ENCODE measurements at regions not wholly inside any gene's neighbourhood (a gene's known extent, or its start where the extent isn't known, plus 50 kb on each side); places are given as distances from the start of the nearest gene placed in this dataset.
"Not testable (repeated sequence)": the region's sequence is repeated elsewhere in the genome, so short reads cannot be mapped to it uniquely, and the experiment has no call there.

DNA sequence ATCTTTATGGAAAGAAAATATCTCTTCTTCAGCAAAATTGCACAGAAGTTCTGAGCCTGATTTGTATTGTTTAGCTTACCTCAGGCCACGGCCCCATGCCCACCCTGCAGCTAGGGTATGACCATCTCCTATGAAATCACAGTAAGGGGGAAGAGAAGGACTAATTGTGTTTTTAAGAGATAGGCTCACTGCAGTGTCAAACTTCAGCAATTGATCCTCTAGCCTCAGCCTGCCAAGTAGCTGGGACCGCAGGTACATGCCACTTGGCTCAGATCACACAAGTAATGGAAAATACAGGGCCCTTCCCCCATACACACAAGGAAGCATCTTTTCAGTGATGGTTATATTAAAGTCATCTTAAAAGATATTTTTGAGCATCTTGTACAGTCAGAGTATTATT lies 60.0 kb downstream of the DMAC1 start:
- H3K4me1 Mint-ChIP-seq: no peaks in the 10 kb centered on the region

DNA sequence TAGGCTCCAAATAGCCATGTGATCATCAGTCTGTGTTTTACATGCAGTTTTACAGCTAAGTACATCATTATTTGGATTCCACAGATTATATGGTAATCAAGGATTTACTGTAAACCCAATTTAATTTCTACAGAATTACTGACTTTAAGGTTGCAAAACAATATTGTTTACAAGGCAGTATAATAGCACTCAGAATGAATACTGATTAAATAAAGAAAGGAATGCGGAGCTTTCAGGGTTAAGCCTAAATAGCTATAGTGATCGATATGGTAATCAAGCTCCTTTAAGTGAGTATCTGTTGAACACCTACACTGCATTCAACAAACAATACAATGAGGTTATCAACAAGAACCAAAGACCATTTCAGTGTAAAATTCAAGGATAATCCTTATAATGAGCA lies 64.3 kb downstream of the DMAC1 start:
- Mint-ChIP-seq H3K36me3 (no peaks in the 10 kb centered on the region), H3K4me3 (no peak overlapping the region), H3K9me3 (no peaks in the 10 kb centered on the region), H3K27ac (no peak overlapping the region), H3K4me1 (no peaks in the 10 kb centered on the region)
- no peak for DNase-seq (ENCODE audit: low spot score in 2 of 2)
- no peak for ATAC-seq

More for the DNA sequence above, 60.0 kb downstream of the DMAC1 start:
- no peak overlapping the region for H3K27ac Mint-ChIP-seq
- DNase-seq (ENCODE audit: low spot score in 2 of 2) (no peak), ATAC-seq (no peak)
- no peak overlapping the region for H3K4me3 Mint-ChIP-seq
- H3K36me3 Mint-ChIP-seq: no peaks in the 10 kb centered on the region
- no peaks in the 10 kb centered on the region for H3K9me3 Mint-ChIP-seq

DNA sequence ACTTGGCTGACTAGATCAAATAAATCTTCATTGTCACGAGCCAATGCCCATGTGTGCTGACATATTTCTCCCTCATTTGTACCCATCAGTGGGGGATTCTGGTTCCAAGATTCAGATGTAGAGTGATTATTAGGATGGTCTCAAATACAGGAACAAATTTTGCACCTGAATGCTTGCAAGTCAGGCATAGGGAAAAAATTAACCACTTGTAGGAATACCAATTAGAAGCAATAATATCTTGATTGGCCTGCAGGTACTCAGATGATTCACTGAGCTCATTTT lies 69.5 kb downstream of the DMAC1 start:
- no peaks in the 10 kb centered on the region for H3K36me3 Mint-ChIP-seq

DNA sequence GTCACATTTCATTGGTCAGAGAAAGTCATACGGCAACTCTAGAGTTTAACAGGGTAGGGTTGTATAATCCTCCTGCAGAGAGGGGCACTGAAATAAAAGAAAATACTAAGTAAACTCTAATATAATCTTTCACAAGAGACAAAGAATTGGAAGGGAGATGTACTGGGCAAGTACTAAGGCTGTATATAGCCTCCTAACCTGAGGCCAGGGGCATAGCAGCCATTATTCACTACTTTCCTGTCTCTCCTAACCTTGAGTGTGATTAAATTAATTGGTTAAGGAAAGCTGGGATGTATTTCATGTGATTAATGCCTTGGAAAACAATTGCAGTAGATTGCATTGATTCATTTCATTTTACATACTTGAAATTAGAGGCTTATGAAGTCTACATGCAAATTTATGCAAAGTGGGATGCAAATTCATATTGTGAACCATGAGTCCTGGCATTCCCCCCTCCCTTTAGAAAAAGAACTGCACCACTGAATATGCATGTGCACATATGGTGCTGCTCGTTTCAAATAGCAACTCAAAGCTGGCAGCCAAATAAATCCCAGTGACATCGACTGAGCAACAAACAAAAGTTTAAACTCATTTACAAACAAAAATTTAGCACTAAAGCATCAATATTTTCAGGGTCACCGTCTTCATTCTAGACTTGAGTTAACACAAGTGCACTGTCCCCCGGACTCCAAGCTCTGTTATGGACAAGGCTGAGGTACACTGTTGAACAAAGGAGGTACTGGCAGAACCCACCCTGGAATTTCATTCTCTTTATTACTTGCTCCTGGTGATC lies 70.0 kb downstream of the DMAC1 start:
- ATAC-seq (no peak), DNase-seq (ENCODE audit: low spot score in 2 of 2) (no peak)
- Mint-ChIP-seq H3K4me3 (no peak overlapping the region), H3K27ac (no peak overlapping the region), H3K4me1 (no peaks in the 10 kb centered on the region), H3K9me3 (no peaks in the 10 kb centered on the region), H3K36me3 (no peaks in the 10 kb centered on the region)

More for the DNA sequence above, 69.5 kb downstream of the DMAC1 start:
- Mint-ChIP-seq H3K27ac (no peak overlapping the region), H3K4me1 (no peaks in the 10 kb centered on the region), H3K4me3 (no peak overlapping the region), H3K9me3 (no peaks in the 10 kb centered on the region)
- ATAC-seq (no peak), DNase-seq (ENCODE audit: low spot score in 2 of 2) (no peak)

DNA sequence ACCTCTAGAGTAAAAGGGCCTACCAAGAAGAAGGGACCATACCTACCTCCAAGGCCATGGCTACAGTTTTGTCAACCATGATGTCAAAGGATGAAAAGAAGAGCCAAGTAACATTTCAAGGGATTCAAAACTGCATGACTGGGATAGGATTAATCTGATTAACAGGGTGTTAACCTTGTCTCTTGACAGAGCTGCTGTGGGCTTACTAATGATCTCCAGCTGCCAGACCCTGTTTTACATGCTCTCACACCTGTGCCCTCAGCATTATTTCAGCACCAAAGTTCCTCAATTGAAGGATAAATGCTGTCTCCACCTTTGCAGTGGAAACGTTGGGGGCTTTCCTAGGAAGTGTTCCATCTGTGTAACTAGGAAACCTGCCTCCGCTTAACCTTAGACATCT lies 78.3 kb downstream of the DMAC1 start:
- peaks cover 2% of the 10 kb centered on the region for H3K9me3 Mint-ChIP-seq

DNA sequence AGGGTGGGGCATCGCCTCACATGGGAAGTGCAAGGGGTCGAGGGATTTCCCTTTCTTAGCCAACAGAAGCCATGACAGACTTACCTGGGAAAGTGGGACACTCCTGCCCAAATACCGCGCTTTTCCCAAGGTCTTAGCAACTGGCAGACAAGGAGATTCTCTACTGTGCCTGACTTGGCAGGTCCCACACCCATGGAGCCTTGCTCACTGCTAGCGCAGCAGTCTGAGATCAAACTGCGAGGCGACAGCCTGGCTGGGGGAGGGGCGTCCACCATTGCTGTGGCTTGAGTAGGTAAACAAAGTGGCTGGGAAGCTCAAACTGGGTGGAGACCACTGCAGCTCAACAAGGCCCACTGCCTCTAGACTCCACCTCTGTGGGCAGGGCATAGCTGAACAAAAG lies 86.5 kb downstream of the DMAC1 start:
- not testable (repeated sequence) for H3K9me3 Mint-ChIP-seq; H3K27ac Mint-ChIP-seq; H3K4me3 Mint-ChIP-seq; DNase-seq (ENCODE audit: low spot score in 2 of 2); H3K4me1 Mint-ChIP-seq; ATAC-seq; H3K36me3 Mint-ChIP-seq

More for the DNA sequence above, 78.3 kb downstream of the DMAC1 start:
- Mint-ChIP-seq H3K4me1 (no peaks in the 10 kb centered on the region), H3K27ac (no peak overlapping the region), H3K36me3 (no peaks in the 10 kb centered on the region), H3K4me3 (no peak overlapping the region)
- ATAC-seq: no peak
- no peak for DNase-seq (ENCODE audit: low spot score in 2 of 2)

DNA sequence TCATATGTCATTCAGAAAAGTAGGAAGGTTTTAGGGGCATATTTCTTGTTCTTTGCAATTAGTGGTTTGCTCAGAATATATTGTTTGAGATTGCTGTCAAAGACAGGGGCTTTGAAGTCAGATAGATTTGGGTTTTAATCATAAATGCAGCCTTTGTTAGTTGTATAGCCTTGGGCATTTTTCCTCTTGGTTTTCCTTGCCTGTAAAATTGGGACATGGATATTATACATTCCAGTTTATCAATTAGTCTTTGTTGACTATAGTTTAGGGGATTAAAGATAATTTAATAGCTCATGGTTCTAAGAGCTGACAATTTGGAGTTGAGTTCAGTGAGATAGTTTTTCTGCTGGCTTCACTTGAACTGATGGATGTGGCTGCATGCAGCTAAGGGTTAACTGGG lies 88.9 kb downstream of the DMAC1 start:
- no peak for ATAC-seq

DNA sequence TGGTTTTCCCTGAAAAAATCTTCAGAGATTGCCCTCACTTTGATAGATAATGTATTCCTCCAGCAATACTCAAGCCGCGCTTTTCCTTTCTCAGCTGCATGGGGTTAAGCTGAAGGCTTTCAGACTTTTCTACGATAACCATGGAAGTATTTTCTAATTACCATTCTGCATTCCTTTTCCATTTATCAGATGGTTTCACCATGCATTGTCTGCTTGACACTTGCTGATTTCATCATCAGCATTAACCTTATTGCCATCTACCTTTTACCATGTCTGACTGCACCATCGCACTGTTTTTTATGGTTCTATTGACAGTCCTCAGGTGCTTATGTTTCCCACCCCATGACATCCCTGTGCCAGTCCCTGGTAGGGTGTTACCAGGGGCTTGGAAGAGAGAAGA lies 91.6 kb downstream of the DMAC1 start:
- no peaks in the 10 kb centered on the region for H3K4me1 Mint-ChIP-seq

More for the DNA sequence above, 88.9 kb downstream of the DMAC1 start:
- DNase-seq (ENCODE audit: low spot score in 2 of 2): no peak
- Mint-ChIP-seq H3K4me1 (no peaks in the 10 kb centered on the region), H3K36me3 (no peaks in the 10 kb centered on the region), H3K27ac (no peak overlapping the region), H3K9me3 (no peaks in the 10 kb centered on the region), H3K4me3 (no peak overlapping the region)

DNA sequence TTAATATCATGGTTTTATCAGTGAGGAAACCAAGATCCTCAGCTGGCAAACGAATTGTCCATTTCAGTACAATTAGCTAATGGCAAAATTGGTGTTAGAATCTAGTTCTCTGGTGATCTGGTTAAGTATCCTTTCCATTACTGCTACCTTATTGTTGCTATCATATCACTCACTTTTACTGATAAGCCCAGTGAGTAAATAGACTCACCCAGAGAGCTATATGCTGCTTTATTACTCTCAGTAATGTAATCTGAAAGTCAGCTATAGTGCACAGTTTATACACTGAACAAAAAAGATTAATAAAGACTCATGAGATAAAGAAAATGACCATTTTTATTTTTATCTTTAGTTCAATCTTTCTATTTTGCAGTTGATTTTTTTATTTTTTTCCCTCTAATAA lies 95.0 kb downstream of the DMAC1 start:
- DNase-seq (ENCODE audit: low spot score in 2 of 2) (no peak), ATAC-seq (no peak)
- Mint-ChIP-seq H3K4me1 (no peaks in the 10 kb centered on the region), H3K27ac (no peak overlapping the region), H3K9me3 (no peaks in the 10 kb centered on the region), H3K4me3 (no peak overlapping the region), H3K36me3 (no peaks in the 10 kb centered on the region)

More for the DNA sequence above, 91.6 kb downstream of the DMAC1 start:
- H3K27ac Mint-ChIP-seq: no peak overlapping the region
- H3K9me3 Mint-ChIP-seq: no peaks in the 10 kb centered on the region
- no peak for ATAC-seq
- no peak overlapping the region for H3K4me3 Mint-ChIP-seq
- H3K36me3 Mint-ChIP-seq: no peaks in the 10 kb centered on the region
- no peak for DNase-seq (ENCODE audit: low spot score in 2 of 2)

DNA sequence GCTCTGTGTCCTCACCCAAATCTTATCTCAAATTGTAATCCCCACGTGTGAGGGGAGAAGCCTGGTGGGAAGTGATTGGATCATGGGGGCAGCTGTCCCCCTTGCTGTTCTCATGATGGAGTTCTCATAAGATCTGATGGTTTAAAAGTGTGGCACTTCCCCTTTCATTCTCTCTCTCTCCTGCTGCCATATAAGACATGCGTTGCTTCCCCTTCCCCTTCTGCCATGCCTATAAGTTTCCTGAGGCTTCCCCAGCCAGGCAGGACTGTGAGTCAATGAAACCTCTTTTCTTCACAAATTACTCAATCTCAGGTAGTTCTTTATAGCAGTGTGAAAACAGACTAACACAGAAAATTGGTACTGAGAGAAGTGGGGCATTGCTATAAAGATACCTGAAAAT lies 107.7 kb downstream of the DMAC1 start:
- Mint-ChIP-seq H3K4me1 (no peaks in the 10 kb centered on the region), H3K4me3 (no peak overlapping the region), H3K9me3 (no peaks in the 10 kb centered on the region), H3K36me3 (no peaks in the 10 kb centered on the region), H3K27ac (no peak overlapping the region)
- DNase-seq (ENCODE audit: low spot score in 2 of 2) (no peak), ATAC-seq (no peak)

DNA sequence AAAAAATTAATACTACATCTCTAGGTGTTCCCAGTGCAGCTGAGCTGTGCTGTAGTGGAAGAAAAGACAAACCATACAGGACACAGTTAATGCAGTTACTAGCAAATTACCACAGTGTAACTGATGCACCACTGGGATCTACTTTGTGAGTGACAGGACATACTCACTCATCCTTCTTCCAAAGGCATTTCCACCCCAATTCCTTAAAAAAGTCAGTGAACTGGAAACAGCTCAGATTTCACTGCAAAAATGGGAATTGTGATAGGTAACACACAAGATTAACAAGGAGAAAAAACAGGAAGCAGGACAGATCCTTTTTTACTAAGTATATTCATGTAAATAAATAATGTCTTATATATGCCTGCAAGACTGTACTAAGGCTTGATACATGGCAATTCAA lies 109.6 kb downstream of the DMAC1 start:
- ATAC-seq (no peak), DNase-seq (ENCODE audit: low spot score in 2 of 2) (no peak)
- Mint-ChIP-seq H3K27ac (no peak overlapping the region), H3K4me1 (no peaks in the 10 kb centered on the region), H3K9me3 (no peaks in the 10 kb centered on the region), H3K36me3 (no peaks in the 10 kb centered on the region), H3K4me3 (no peak overlapping the region)

DNA sequence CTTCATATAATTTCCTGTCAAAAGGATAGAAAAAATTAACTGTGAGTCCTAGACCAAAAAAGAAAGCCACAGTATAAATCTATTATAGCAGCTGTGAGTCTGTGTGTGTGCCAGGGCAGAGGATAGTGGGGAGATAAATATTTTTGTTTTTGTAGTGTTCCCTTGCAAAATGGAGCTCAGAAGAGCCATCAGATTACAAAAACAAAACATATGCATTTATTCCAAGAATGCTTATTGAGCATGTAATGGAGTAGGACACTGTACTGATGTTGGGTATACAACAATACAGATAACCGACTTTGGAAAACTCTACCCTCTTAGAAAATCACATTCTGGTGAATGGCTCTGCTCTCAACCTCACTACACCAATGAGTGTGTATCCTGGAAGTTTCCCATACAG lies 111.0 kb downstream of the DMAC1 start:
- Mint-ChIP-seq H3K27ac (no peak overlapping the region), H3K4me3 (no peak overlapping the region), H3K9me3 (no peaks in the 10 kb centered on the region), H3K4me1 (no peaks in the 10 kb centered on the region), H3K36me3 (no peaks in the 10 kb centered on the region)
- no peak for DNase-seq (ENCODE audit: low spot score in 2 of 2)
- ATAC-seq: no peak

DNA sequence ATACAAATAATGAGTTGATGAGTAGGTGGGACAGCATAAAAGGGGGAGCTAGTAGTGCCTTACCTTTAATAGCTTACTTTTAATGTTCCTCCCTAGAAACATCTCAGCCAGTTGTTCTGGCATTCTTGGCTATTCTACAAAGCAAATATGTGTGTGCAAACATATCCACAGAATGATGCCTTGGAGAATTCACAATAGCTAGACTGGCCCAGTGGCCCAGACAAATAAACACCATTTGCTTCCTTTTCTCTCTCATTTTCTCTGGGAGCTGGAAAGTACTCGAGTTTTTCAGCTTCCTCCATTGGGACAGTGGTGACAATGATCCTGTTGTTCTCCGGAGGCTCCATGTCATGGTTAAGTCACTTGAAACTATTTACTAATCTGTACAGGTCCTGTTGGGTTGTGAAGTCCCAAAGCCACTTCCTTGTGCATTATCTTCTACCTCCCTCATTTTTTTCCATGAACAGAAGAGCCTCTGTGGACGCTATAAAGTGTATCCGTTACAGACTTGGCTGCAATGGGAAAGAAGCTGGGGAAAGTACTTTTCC lies 122.9 kb downstream of the DMAC1 start:
- Mint-ChIP-seq H3K27ac (no peak overlapping the region), H3K9me3 (no peaks in the 10 kb centered on the region), H3K36me3 (no peaks in the 10 kb centered on the region), H3K4me3 (no peak overlapping the region), H3K4me1 (no peaks in the 10 kb centered on the region)
- ATAC-seq (no peak), DNase-seq (ENCODE audit: low spot score in 2 of 2) (no peak)

DNA sequence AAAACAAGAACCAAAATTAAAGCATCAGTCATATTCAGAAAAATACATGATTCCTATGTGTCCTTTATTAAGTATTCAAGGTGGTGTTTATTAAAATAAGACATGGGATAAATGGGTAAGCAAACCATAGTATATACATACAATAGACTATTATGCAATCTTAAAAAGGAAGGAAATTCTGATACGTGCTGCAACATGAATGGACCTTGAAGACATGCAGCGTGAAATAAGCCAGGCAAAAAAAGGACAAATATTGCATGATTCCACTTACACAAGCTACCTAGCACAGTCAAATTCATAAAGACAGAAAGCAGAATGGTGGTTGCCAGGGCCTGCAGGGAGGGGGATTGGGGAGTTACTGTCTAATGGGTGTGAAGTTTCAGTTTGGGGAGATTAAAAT lies 127.7 kb downstream of the DMAC1 start:
- no peaks in the 10 kb centered on the region for H3K36me3 Mint-ChIP-seq
- H3K4me3 Mint-ChIP-seq: no peak overlapping the region
- no peaks in the 10 kb centered on the region for H3K9me3 Mint-ChIP-seq
- ATAC-seq (no peak), DNase-seq (ENCODE audit: low spot score in 2 of 2) (no peak)
- H3K4me1 Mint-ChIP-seq: no peaks in the 10 kb centered on the region
- no peak overlapping the region for H3K27ac Mint-ChIP-seq

DNA sequence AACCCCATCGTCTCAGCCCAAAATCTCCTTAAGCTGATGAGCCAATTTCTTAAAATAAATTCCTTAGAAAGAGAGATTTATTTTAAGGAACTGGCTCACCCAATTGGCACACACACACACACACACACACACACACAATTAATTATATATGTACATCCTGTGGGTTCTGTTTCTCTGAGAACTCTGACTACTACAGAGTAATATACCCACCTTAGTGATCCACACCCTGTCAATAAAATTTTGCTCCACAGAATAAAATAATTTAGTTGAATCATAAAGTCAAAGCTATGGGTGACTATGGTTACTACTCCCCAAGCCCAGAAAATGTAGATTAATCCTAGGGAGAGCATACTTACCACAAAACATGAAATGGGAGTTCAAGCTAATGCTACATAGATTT lies 131.0 kb downstream of the DMAC1 start:
- H3K9me3 Mint-ChIP-seq: no peaks in the 10 kb centered on the region
- no peak overlapping the region for H3K4me3 Mint-ChIP-seq
- H3K27ac Mint-ChIP-seq: no peak overlapping the region
- no peaks in the 10 kb centered on the region for H3K4me1 Mint-ChIP-seq
- ATAC-seq: no peak
- no peaks in the 10 kb centered on the region for H3K36me3 Mint-ChIP-seq
- DNase-seq (ENCODE audit: low spot score in 2 of 2): no peak

DNA sequence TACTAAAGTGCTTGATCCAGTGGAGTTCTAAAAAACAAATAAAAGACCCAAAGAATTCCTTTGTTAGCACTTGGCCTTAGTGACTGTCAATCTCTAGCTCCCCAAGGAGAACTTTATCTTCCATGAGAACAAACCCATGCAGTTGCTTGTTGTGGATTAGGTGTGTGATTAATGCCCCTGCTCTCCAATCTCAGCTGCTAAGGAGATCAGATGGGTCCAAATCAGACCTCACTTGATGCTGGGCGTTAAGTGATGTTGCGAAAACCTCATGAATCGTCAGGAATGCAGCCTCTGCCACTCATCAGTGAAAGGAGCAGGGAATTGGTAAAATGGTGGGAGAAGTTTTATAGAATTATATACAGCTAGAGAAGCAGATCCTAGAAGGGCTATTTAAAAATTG lies 133.7 kb downstream of the DMAC1 start:
- no peaks in the 10 kb centered on the region for H3K4me1 Mint-ChIP-seq
- DNase-seq (ENCODE audit: low spot score in 2 of 2): no peak
- no peak for ATAC-seq
- no peaks in the 10 kb centered on the region for H3K36me3 Mint-ChIP-seq
- H3K9me3 Mint-ChIP-seq: no peaks in the 10 kb centered on the region
- H3K4me3 Mint-ChIP-seq: no peak overlapping the region
- no peak overlapping the region for H3K27ac Mint-ChIP-seq

DNA sequence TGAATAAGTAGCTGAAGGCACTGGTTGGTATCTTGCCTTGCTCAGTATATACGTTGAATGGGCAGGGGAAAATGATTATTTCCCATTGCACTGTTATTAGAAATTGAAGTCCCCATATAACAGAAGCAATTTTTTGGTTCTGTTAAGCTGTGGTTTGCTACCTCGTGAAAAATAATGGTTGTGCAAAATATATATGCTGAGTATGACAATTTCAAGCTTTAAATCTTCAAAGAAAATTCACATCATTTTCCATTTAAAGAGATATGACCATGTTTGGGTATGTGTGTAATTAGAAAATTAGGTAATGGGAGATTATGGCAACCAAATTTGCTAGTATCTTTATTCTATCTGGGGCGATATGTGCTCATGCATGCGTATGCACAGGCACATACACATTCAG lies 139.8 kb downstream of the DMAC1 start:
- Mint-ChIP-seq H3K9me3 (no peaks in the 10 kb centered on the region), H3K4me1 (no peaks in the 10 kb centered on the region), H3K4me3 (no peak overlapping the region), H3K36me3 (no peaks in the 10 kb centered on the region), H3K27ac (no peak overlapping the region)
- ATAC-seq: no peak
- no peak for DNase-seq (ENCODE audit: low spot score in 2 of 2)

Measured in stimulated activated effector memory CD8-positive, alpha-beta T cell treated with anti-CD3 and anti-CD28 coated beads, Interleukin-12 subunit alpha, Interleukin-12 subunit beta, amount 100 ng/mL, for 72 hours (primary cell).